PC-3 (cell line): ENCODE measurements at regions not wholly inside any gene's neighbourhood (a gene's known extent, or its start where the extent isn't known, plus 50 kb on each side); places are given as distances from the start of the nearest gene placed in this dataset.

Experiments used
- EZH2 ChIP-seq: fragments of 300-600 bp; sonication (generic); IDR thresholded peaks from one replicate; pipeline ENCODE4 v1.6.1; 2017; ENCODE audit warnings: antibody characterized with exemption, mild to moderate bottlenecking, low read length; ENCODE audit not compliant: unreplicated experiment
- TF ChIP-seq, protein P1 (sequence below): fragments of 300-600 bp; sonication (generic); conservative IDR thresholded peaks from 2 replicates; pipeline ENCODE4 v1.5.1; 2017; ENCODE audit warnings: antibody characterized with exemption, low read depth, mild to moderate bottlenecking, low read length

DNA sequence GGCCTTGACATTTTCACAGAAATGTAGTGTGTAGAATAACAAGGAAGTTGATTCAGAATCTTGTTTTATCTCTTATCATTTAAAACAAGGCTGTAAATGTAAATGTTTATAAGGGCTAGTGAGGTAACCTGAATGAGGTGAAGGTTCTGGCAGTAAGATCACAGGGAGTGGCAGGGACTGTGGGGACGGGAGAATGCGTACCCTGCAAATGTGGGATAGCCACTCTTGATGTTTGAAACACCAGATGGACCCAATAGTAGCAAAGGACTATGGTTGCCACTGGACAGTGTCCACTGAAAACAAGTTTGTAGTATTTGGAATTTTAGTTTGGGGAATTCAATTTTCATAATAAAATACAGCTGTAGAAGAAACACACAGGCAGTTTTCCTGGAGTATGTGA lies 155.3 kb downstream of the FHIP1A start:
- TF ChIP-seq, protein P1, sequence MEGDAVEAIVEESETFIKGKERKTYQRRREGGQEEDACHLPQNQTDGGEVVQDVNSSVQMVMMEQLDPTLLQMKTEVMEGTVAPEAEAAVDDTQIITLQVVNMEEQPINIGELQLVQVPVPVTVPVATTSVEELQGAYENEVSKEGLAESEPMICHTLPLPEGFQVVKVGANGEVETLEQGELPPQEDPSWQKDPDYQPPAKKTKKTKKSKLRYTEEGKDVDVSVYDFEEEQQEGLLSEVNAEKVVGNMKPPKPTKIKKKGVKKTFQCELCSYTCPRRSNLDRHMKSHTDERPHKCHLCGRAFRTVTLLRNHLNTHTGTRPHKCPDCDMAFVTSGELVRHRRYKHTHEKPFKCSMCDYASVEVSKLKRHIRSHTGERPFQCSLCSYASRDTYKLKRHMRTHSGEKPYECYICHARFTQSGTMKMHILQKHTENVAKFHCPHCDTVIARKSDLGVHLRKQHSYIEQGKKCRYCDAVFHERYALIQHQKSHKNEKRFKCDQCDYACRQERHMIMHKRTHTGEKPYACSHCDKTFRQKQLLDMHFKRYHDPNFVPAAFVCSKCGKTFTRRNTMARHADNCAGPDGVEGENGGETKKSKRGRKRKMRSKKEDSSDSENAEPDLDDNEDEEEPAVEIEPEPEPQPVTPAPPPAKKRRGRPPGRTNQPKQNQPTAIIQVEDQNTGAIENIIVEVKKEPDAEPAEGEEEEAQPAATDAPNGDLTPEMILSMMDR: no peak
- TF ChIP-seq EZH2: no peak
